NCI-H345 (cell line): ENCODE measurements at regions not wholly inside any gene's neighbourhood (a gene's known extent, or its start where the extent isn't known, plus 50 kb on each side); places are given as distances from the start of the nearest gene placed in this dataset.

ENCODE experiments used
- DNase-seq: peaks from one replicate; lab custom pipeline; 2025; lab: John Stamatoyannopoulos, UW

- DNase-seq = no peak
Measured at GRCh38 chr13:74966275-74966674, 515.7 kb downstream of the TBC1D4 start.

- DNase-seq = no peak
Measured at GRCh38 chr13:74945637-74946036, 536.3 kb downstream of the TBC1D4 start.

GRCh38 chr13:74931698-74932433 is 550.1 kb downstream of the TBC1D4 start:
- no peak for DNase-seq

- DNase-seq = no peak
Measured at GRCh38 chr13:74930402-74931165, 551.4 kb downstream of the TBC1D4 start.

- no peak for DNase-seq
Measured at GRCh38 chr13:74929436-74929835, 552.5 kb downstream of the TBC1D4 start.

GRCh38 chr13:74927823-74928222 is 554.1 kb downstream of the TBC1D4 start:
- DNase-seq = no peak

GRCh38 chr13:74922963-74923362 is 559.0 kb downstream of the TBC1D4 start:
- DNase-seq = no peak

- DNase-seq = no peak
Measured at GRCh38 chr13:74921326-74921725, 560.6 kb downstream of the TBC1D4 start.

GRCh38 chr13:74920920-74921319 is 561.0 kb downstream of the TBC1D4 start:
- DNase-seq = no peak

- no peak for DNase-seq
Measured at GRCh38 chr13:74920361-74920760, 561.6 kb downstream of the TBC1D4 start.

GRCh38 chr13:74919914-74920313 is 562.1 kb downstream of the TBC1D4 start:
- DNase-seq = peak; percentile 80

GRCh38 chr13:74912898-74913297 is 569.1 kb downstream of the TBC1D4 start:
- no peak for DNase-seq

- DNase-seq = no peak
Measured at GRCh38 chr13:74910415-74910814, 571.6 kb downstream of the TBC1D4 start.

- DNase-seq = peak; percentile 22
Measured at GRCh38 chr13:74907788-74908187, 574.2 kb downstream of the TBC1D4 start.

- no peak for DNase-seq
Measured at GRCh38 chr13:74904556-74904955, 577.4 kb downstream of the TBC1D4 start.

GRCh38 chr13:74895042-74895796 is 586.8 kb downstream of the TBC1D4 start:
- no peak for DNase-seq

GRCh38 chr13:74892096-74892495 is 589.9 kb downstream of the TBC1D4 start:
- DNase-seq = no peak

- no peak for DNase-seq
Measured at GRCh38 chr13:74891610-74892009, 590.4 kb downstream of the TBC1D4 start.

GRCh38 chr13:74889321-74889720 is 592.6 kb downstream of the TBC1D4 start:
- DNase-seq = peak; percentile 39

- no peak for DNase-seq
Measured at GRCh38 chr13:74886502-74886901, 595.5 kb downstream of the TBC1D4 start.

GRCh38 chr13:74883834-74884233 is 598.1 kb downstream of the TBC1D4 start:
- DNase-seq = no peak

GRCh38 chr13:74871369-74872070 is 610.4 kb downstream of the TBC1D4 start:
- DNase-seq = no peak
